HuH-7.5 (cell line): ENCODE measurements at regions not wholly inside any gene's neighbourhood (a gene's known extent, or its start where the extent isn't known, plus 50 kb on each side); places are given as distances from the start of the nearest gene placed in this dataset.

Experiments used
- DNase-seq: peaks from one replicate; pipeline ENCODE4 v3.0.0; 2011; ENCODE audit warnings: low spot score

- DNase-seq, result no peak
Observed at GRCh38 chr2:173770947-173771678, 194.1 kb downstream of the SP3 start.

GRCh38 chr2:173772205-173772604 is 193.0 kb downstream of the SP3 start:
- DNase-seq, result no peak

DNA sequence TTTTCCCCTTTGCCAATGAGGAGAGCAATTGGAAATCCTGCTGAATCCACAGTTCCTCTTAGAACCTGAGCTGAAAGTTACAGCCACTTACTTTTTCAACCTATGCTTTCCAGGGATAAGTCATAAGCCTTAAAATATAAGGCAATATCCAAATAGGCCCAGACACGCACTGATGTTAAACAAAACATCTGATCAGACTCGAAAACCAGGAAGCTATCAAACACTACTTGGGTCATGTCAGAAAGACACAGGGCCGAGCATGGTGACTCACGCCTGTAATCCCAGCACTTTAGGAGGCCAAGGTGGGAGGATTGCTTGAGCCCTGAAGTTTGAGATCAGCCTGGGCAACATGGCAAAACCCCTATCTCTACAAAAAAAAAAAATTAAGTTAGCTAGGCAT is 192.1 kb downstream of the SP3 start:
- no peak for DNase-seq

DNA sequence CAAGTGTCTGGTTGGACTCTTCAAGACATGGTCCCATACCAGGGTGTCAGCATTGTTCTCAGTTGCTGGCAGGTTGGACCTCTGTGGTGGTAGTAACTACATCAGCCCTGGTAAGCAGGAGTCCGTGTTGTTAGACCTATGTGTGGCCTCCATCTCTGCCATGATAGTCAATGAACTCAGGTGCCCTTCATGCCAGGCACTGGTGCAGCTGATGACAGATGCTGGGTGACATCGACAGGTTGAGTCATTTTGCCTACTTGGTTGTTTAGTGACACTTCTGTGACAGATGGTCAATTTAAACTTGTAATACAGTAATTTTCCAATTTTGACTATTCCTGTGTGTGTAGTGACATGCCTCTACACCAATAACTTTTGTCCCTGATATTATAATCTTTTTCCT is 189.7 kb downstream of the SP3 start:
- DNase-seq, result no peak

- DNase-seq, result no peak
Observed at GRCh38 chr2:173782681-173783080, 182.5 kb downstream of the SP3 start.

GRCh38 chr2:173783382-173783781 is 181.8 kb downstream of the SP3 start:
- no peak for DNase-seq

DNA sequence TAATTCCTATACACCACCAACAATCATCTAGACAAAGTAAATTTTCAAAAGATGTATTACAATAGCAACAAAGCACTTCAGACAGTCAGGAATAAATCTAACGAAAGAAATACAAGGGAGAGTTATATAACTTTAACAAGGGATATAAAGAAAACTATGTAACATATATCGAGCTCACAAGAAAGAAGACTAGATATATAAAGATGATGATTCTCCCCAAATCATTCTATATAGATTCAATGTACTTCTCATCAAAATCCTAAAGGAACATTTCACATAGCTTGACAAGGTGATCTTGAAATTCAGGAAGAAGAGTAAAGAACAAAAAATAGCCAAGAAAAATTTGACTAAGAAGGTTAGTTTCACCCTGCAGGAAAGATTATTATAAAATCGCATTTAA is 179.4 kb downstream of the SP3 start:
- no peak for DNase-seq

GRCh38 chr2:173791502-173791901 is 173.7 kb downstream of the SP3 start:
- DNase-seq, result no peak

GRCh38 chr2:173792166-173792565 is 173.0 kb downstream of the SP3 start:
- no peak for DNase-seq

- no peak for DNase-seq
Observed at GRCh38 chr2:173792741-173793140, 172.4 kb downstream of the SP3 start.

DNA sequence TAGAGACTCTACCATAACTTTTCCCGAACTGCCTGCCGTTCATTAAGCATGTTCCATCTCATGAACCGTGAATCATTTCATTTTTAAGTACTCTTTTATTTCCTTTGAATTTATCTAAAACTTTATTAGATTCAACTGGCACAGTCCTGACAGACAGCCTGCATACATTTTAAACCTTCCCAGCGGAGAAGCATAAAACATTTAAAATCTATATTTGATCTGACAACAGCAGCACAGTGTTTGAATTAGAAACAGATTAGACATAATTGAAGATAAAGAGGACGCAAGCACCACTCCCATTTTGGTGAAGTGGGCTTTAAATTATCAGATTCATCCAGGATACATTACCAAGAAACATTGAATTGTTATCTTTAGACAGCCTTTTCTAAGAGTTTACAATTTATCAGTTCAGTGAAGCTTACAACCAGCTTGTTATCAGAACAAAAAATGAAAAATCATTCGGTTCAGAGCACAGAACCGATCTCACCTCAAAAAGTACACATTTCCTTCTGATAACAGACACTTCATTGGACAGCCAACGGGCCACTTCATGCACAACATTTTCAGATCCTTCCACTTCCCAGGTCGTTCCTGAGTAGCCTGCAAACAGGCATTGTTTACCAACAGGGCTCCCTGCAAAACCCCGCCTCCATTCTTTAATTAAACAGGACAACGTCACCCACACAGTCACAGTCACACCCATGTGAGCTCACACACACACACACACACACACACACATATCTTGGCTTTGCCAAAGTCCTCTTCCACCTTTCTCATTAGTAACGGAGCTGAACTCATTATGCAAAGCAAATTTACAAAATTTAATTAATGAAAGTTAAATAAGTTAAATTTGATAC is 171.2 kb downstream of the SP3 start:
- DNase-seq, result no peak

GRCh38 chr2:173797586-173798263 is 167.4 kb downstream of the SP3 start:
- DNase-seq, result no peak

- no peak for DNase-seq
Observed at GRCh38 chr2:173802518-173802917, 162.7 kb downstream of the SP3 start.

GRCh38 chr2:173803449-173803848 is 161.7 kb downstream of the SP3 start:
- DNase-seq, result no peak

DNA sequence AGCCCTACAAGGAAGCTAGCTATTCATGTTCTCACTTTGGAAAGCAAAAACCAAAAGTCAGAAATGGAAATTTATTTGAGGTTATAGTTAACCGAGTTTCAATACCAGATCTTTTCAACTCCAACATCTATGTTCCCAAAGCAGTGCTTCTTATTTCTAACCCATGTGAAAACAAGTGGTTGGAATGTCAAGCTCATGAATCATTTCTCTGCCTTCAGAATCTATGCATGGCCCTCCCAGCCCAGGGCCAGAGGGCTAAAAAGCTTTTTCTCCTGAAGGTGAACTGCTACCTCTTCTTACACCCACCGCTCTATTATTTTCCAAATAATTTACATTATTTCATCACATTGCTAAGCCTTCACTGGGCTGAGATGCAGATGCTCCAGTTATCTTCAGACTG is 158.4 kb downstream of the SP3 start:
- DNase-seq, result no peak

DNA sequence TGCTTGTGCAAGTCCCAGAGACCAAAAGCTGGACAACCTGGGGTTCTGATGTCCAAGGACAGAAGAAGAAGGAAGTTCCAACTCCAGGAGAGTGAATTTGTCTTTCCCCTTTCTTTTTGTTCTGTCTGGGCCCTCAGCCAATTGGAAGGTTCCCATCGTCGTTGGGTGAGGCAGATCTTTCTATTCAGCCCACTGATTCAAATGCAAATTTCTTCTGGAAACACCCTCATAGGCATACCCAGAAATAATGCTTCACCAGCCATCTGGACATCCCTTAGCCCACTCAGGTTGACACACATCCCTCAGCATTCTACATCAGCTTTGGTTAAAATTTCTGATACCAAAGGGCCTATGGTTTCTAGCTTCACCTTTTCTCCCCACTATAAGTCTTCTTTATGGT is 156.5 kb downstream of the SP3 start:
- DNase-seq, result no peak

- DNase-seq, result no peak
Observed at GRCh38 chr2:173812321-173812720, 152.9 kb downstream of the SP3 start.

DNA sequence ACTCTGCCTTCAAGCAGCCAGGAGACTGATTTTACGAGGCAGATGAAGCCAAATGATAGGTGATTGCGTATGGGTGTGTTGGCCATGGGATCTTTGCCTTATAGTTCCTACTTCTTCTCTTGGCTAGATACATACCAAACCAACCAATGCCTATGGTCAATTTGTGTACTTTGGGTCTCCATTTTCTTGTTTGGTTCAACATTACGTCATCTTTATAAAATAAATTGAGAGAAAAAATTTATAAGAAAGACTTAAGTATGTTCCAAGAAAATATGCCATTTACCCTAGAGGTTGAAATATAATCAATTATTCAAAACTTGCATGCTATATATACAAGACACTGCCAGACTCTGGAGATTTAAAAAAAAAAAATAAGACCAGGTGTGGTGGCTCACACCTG is 150.9 kb downstream of the SP3 start:
- DNase-seq, result no peak

GRCh38 chr2:173815772-173816171 is 149.4 kb downstream of the SP3 start:
- DNase-seq, result no peak

DNA sequence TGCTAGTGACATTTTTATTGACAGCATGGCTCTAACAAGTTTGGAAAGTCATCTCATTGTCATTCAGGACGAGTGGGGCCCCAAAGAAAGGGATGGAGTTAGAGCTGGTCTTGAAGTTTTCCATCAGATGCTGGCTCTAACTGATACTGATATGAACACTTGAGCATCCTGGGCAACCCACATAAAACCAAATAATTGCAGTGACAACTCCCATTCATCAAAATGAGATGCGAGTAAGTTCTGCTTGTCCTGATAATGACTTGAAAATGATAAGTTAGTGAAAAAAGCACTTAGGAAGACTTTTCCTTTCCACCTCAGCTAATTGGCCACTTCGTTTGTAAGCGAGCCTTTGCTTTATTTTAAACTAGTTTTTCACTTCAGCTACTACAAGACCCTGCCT is 147.6 kb downstream of the SP3 start:
- DNase-seq, result no peak

DNA sequence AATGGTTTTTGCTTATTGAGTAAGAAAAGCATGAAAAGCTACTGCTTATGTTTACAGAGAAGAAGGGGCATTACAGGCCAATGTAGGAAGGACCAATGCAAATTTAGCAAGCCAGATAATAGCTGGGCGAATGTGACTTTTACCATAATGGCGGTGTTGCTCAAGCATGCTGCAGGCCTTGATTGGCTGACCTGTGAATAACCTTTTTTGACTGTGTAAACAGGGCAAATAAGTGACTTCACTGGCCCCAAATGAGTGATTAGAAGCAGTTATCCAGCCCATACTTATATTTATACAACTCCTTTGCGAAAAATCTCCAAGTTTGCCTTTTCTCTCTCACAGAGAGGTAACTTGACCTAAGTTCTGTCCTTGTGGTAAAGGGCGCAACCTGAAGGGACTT is 146.9 kb downstream of the SP3 start:
- DNase-seq, result peak; percentile 30

- no peak for DNase-seq
Observed at GRCh38 chr2:173819852-173820251, 145.3 kb downstream of the SP3 start.

DNA sequence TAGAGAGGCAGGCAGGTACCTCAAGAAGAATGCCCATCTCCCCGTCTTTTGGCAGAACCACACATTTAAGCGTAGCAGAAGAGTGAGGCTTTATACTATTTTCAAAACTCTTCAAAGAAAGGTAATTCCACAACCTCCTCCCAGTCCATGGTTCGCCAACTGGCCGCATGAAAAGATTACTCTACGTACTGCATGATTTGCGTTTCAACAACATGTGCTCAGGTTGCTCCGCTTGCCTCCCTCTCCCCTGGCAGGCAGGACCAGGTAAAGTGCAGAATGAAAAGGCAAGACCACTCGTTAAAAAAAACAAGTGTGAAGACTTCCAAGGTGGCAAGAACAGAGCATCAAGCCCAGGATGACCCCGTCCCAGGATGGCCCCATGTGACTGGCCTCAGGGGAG is 143.7 kb downstream of the SP3 start:
- DNase-seq, result no peak
